Smooth muscle cell (in vitro differentiated cells): ENCODE measurements at regions not wholly inside any gene's neighbourhood (a gene's known extent, or its start where the extent isn't known, plus 50 kb on each side); places are given as distances from the start of the nearest gene placed in this dataset.

Experiments
- DNase-seq: peaks from one replicate; lab custom pipeline; 2025; ENCODE audit not compliant: unreplicated experiment; lab: John Stamatoyannopoulos, UW
- H2AFZ ChIP-seq: fragments of 200-600 bp; sonication (generic); 2 replicates; pipeline ENCODE4 v1.6.0; 2016; ENCODE audit warnings: antibody characterized with exemption, low read depth, mild to moderate bottlenecking
- H3F3A ChIP-seq: fragments of 200-600 bp; sonication (generic); 2 replicates; pipeline ENCODE4 v1.6.0; 2017; ENCODE audit warnings: antibody characterized with exemption, low read depth
- H3K27ac ChIP-seq: fragments of 200-600 bp; sonication (generic); 2 replicates; pipeline ENCODE4 v1.5.1; 2016; ENCODE audit warnings: low read depth, mild to moderate bottlenecking
- H3K27me3 ChIP-seq: fragments of 200-600 bp; sonication (generic); 2 replicates; pipeline ENCODE4 v1.6.1; 2016; ENCODE audit warnings: low read depth, mild to moderate bottlenecking
- H3K36me3 ChIP-seq: fragments of 200-600 bp; sonication (generic); 2 replicates; pipeline ENCODE4 v1.5.1; 2016; ENCODE audit warnings: low read depth
- H3K4me1 ChIP-seq: fragments of 200-600 bp; sonication (generic); 2 replicates; pipeline ENCODE4 v1.5.1; 2016; ENCODE audit warnings: low read depth
- H3K4me2 ChIP-seq: fragments of 200-600 bp; sonication (generic); 2 replicates; pipeline ENCODE4 v1.6.0; 2016; ENCODE audit warnings: mild to moderate bottlenecking
- H3K4me3 ChIP-seq: fragments of 200-600 bp; sonication (generic); 2 replicates; pipeline ENCODE4 v1.5.1; 2016; ENCODE audit warnings: mild to moderate bottlenecking
- H3K79me2 ChIP-seq: fragments of 200-600 bp; sonication (generic); 2 replicates; pipeline ENCODE4 v1.6.0; 2016; ENCODE audit warnings: low read depth, mild to moderate bottlenecking
- H3K9ac ChIP-seq: fragments of 200-600 bp; sonication (generic); 2 replicates; pipeline ENCODE4 v1.6.0; 2016; ENCODE audit warnings: low read depth
- H3K9me3 ChIP-seq: fragments of 200-600 bp; sonication (generic); replicated peaks from 2 replicates; pipeline ENCODE4 v1.5.1; 2016; ENCODE audit warnings: low read depth
- H4K20me1 ChIP-seq: fragments of 200-600 bp; sonication (generic); 2 replicates; pipeline ENCODE4 v1.6.0; 2016; ENCODE audit warnings: low read depth
- WGBS: methylation state at CpG from one replicate; pipeline ENCODE4 v1.1.7; 2016; ENCODE audit warnings: low lambda C conversion rate; 5-methylcytosine and 5-hydroxymethylcytosine counted together
- TF ChIP-seq, protein P1 (sequence below): fragments of 200-600 bp; sonication (generic); IDR thresholded peaks from 2 replicates; pipeline ENCODE4 v1.5.1; 2017; ENCODE audit warnings: borderline replicate concordance, mild to moderate bottlenecking, antibody characterized with exemption; ENCODE audit not compliant: insufficient read depth, poor library complexity, severe bottlenecking

DNA sequence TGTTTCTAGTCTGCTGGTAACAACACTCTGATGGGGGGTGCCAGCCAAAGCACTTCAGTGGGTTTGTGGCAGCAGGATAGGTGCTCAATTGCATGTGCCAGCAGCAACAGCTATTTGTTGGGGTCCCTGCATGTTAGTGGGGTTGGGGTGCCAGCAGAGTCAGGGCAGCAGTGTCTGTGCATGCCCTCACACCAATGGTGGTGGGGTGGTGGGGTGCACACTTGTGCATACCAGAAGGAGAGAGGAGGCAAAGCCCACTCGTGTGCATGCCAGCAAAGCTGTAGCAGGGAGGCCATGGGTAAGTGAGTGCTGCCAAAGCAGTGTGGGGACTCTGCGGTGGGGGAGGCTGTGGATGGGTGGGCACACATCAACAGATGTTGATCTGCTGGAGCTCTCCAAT lies 232.2 kb downstream of the GABRG2 start:
- no peaks in the 10 kb centered on the region for H4K20me1 ChIP-seq
- no peak overlapping the region for H2AFZ ChIP-seq
- H3K27ac ChIP-seq = no peak overlapping the region
- WGBS = 86% methylated on average over 2 of the region's 2 CpGs
- no peaks in the 10 kb centered on the region for H3K4me1 ChIP-seq
- H3K4me2 ChIP-seq = no peak overlapping the region
- H3F3A ChIP-seq = no peaks in the 10 kb centered on the region
- no peaks in the 10 kb centered on the region for H3K79me2 ChIP-seq
- DNase-seq = no peak
- TF ChIP-seq, protein P1, sequence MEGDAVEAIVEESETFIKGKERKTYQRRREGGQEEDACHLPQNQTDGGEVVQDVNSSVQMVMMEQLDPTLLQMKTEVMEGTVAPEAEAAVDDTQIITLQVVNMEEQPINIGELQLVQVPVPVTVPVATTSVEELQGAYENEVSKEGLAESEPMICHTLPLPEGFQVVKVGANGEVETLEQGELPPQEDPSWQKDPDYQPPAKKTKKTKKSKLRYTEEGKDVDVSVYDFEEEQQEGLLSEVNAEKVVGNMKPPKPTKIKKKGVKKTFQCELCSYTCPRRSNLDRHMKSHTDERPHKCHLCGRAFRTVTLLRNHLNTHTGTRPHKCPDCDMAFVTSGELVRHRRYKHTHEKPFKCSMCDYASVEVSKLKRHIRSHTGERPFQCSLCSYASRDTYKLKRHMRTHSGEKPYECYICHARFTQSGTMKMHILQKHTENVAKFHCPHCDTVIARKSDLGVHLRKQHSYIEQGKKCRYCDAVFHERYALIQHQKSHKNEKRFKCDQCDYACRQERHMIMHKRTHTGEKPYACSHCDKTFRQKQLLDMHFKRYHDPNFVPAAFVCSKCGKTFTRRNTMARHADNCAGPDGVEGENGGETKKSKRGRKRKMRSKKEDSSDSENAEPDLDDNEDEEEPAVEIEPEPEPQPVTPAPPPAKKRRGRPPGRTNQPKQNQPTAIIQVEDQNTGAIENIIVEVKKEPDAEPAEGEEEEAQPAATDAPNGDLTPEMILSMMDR = no peak
- H3K36me3 ChIP-seq = peaks cover 6% of the 10 kb centered on the region
- no peak overlapping the region for H3K9ac ChIP-seq
- no peaks in the 10 kb centered on the region for H3K9me3 ChIP-seq
- H3K4me3 ChIP-seq = no peak overlapping the region
- no peaks in the 10 kb centered on the region for H3K27me3 ChIP-seq

- H3K79me2 ChIP-seq = no peaks in the 10 kb centered on the region
- no peaks in the 10 kb centered on the region for H3F3A ChIP-seq
- H3K36me3 ChIP-seq = peaks cover 6% of the 10 kb centered on the region
- no peak overlapping the region for H3K4me3 ChIP-seq
- H3K4me2 ChIP-seq = no peak overlapping the region
- no peak overlapping the region for H3K9ac ChIP-seq
- no peak overlapping the region for H2AFZ ChIP-seq
- no peak overlapping the region for H3K27ac ChIP-seq
- no peak for DNase-seq
- H3K27me3 ChIP-seq = no peaks in the 10 kb centered on the region
- H4K20me1 ChIP-seq = no peaks in the 10 kb centered on the region
- TF ChIP-seq, protein P1 = no peak
- no peaks in the 10 kb centered on the region for H3K4me1 ChIP-seq
- H3K9me3 ChIP-seq = no peaks in the 10 kb centered on the region
Observed at GRCh38 chr5:162301356-162301755, 233.8 kb downstream of the GABRG2 start.

GRCh38 chr5:162323466-162323865 lies 255.9 kb downstream of the GABRG2 start:
- H2AFZ ChIP-seq = no peak overlapping the region
- no peak for DNase-seq
- H3K27ac ChIP-seq = peak overlapping the region; percentile 53
- H3K27me3 ChIP-seq = peaks cover 3% of the 10 kb centered on the region
- peaks cover 17% of the 10 kb centered on the region for H3F3A ChIP-seq
- 3% methylated on average over 3 of the region's 3 CpGs for WGBS
- no peaks in the 10 kb centered on the region for H4K20me1 ChIP-seq
- TF ChIP-seq, protein P1 = no peak
- H3K36me3 ChIP-seq = no peaks in the 10 kb centered on the region
- no peak overlapping the region for H3K9ac ChIP-seq
- no peaks in the 10 kb centered on the region for H3K79me2 ChIP-seq
- no peak overlapping the region for H3K4me3 ChIP-seq
- peak overlapping the region; percentile 72 for H3K4me2 ChIP-seq
- H3K9me3 ChIP-seq = no peaks in the 10 kb centered on the region
- peaks cover 9% of the 10 kb centered on the region for H3K4me1 ChIP-seq

GRCh38 chr5:162324328-162324727 lies 256.8 kb downstream of the GABRG2 start:
- no peak overlapping the region for H3K9ac ChIP-seq
- H3K36me3 ChIP-seq = no peaks in the 10 kb centered on the region
- DNase-seq = no peak
- H2AFZ ChIP-seq = no peak overlapping the region
- H4K20me1 ChIP-seq = no peaks in the 10 kb centered on the region
- peaks cover 17% of the 10 kb centered on the region for H3F3A ChIP-seq
- TF ChIP-seq, protein P1 = no peak
- H3K79me2 ChIP-seq = no peaks in the 10 kb centered on the region
- H3K4me3 ChIP-seq = no peak overlapping the region
- H3K4me2 ChIP-seq = peak overlapping the region; percentile 72
- WGBS = 47% methylated on average over 3 of the region's 3 CpGs
- H3K4me1 ChIP-seq = peaks cover 9% of the 10 kb centered on the region
- H3K27ac ChIP-seq = peak overlapping the region; percentile 53
- H3K27me3 ChIP-seq = peaks cover 3% of the 10 kb centered on the region
- no peaks in the 10 kb centered on the region for H3K9me3 ChIP-seq
